K562 (cell line): ENCODE measurements at regions not wholly inside any gene's neighbourhood (a gene's known extent, or its start where the extent isn't known, plus 50 kb on each side); places are given as distances from the start of the nearest gene placed in this dataset.

Source experiments
- ATAC-seq: fragments of 200-7000 bp; cut with Tn5 transposase; 3 replicates; pipeline ENCODE4 v1.9.1; 2020; ENCODE audit warnings: moderate library complexity
- BruUV-seq: library from RNA; stranded (reverse); fragments of 400-500 nt; replicated peaks from 2 replicates; lab custom pipeline; 2021; lab: Mats Ljungman, UMichigan
- CTCF ChIA-PET: fragments of 300-600 bp; formaldehyde crosslinking; extraction: SDS; loops from one replicate; lab custom pipeline; 2021; ENCODE audit warnings: low intra/inter-chr PET ratio; lab: Yijun Ruan, JAX
- POLR2A ChIA-PET: fragments of 300-600, 350-650 bp; sonication (Branson Sonifier 250); formaldehyde crosslinking; extraction: SDS; loops from one replicate; lab custom pipeline; 2021; ENCODE audit warnings: antibody characterized with exemption, inconsistent platforms; lab: Yijun Ruan, JAX
- DNase-seq, 4 experiments: peaks; one replicate each; pipeline versions ENCODE4 v3.0.0 to v3.0.0-alpha.2; 2011 to 2018; ENCODE audit warnings: low spot score in 3 of 4, mixed read lengths in 3 of 4; ENCODE audit errors: extremely low read depth in 1 of 4
- FAIRE-seq: peaks from 2 replicates; lab custom pipeline; 2011; peaks lifted over from hg19 to GRCh38; lab: Jason Lieb, UNC
- H2AFZ ChIP-seq: 2 replicates; pipeline ENCODE4 v1.6.0; 2011; ENCODE audit warnings: low read depth, low read length, control low read depth, inconsistent platforms
- H3K27ac ChIP-seq: fragments of 200-600 bp; 3 replicates; pipeline ENCODE4 v1.8.0; 2011; ENCODE audit warnings: low read depth, mild to moderate bottlenecking, control low read depth, inconsistent platforms, low read length, moderate library complexity, mixed read lengths; ENCODE audit errors: extremely low read depth
- H3K27me3 ChIP-seq, 2 experiments: fragments of 300-600 bp in 1 of 2; 2 replicates in 1 of 2; 3 replicates in 1 of 2; pipeline versions ENCODE4 v1.6.0 to v1.8.0; 2011; ENCODE audit warnings: inconsistent platforms in 2 of 2, low read length in 2 of 2, mild to moderate bottlenecking in 1 of 2, mixed read lengths in 1 of 2, moderate library complexity in 1 of 2; ENCODE audit not compliant: control insufficient read depth in 2 of 2, insufficient read depth in 2 of 2
- H3K36me3 ChIP-seq: fragments of 300-600 bp; 3 replicates; pipeline ENCODE4 v1.8.0; 2011; ENCODE audit warnings: mild to moderate bottlenecking, low read length, inconsistent platforms; ENCODE audit not compliant: control insufficient read depth, insufficient read depth
- H3K4me1 ChIP-seq, 2 experiments: fragments of 200-600 bp in 1 of 2; replicated peaks in 1 of 2; 2 replicates in 1 of 2; 3 replicates in 1 of 2; pipeline versions ENCODE4 v1.5.1 to v1.8.0; 2011; ENCODE audit warnings: inconsistent platforms in 2 of 2, low read length in 2 of 2, mild to moderate bottlenecking in 1 of 2, mixed read lengths in 1 of 2, moderate library complexity in 1 of 2; ENCODE audit not compliant: control insufficient read depth in 2 of 2, insufficient read depth in 2 of 2
- H3K4me2 ChIP-seq: 2 replicates; pipeline ENCODE4 v1.6.1; 2011; ENCODE audit warnings: low read length, control low read depth, inconsistent platforms, mixed read lengths; ENCODE audit not compliant: insufficient read depth
- H3K4me3 ChIP-seq: fragments of 200-600 bp; sonication (generic), shearing (Covaris generic); 2 replicates; pipeline ENCODE4 v1.5.1; 2016; ENCODE audit warnings: control low read depth, inconsistent platforms
- H3K79me2 ChIP-seq: fragments of 200-600 bp; 3 replicates; pipeline ENCODE4 v1.8.0; 2011; ENCODE audit warnings: low read length, inconsistent platforms; ENCODE audit not compliant: control insufficient read depth, insufficient read depth
- H3K9ac ChIP-seq, 2 experiments: 2 replicates each; pipeline versions ENCODE4 v1.6.0 to v1.6.1; 2011; ENCODE audit warnings: low read depth in 2 of 2, low read length in 2 of 2, control low read depth in 1 of 2, inconsistent platforms in 1 of 2, mild to moderate bottlenecking in 1 of 2, mixed read lengths in 1 of 2; ENCODE audit not compliant: insufficient read depth in 1 of 2
- H3K9me1 ChIP-seq: one replicate; pipeline ENCODE4 v1.6.0; 2011; ENCODE audit warnings: inconsistent platforms, mild to moderate bottlenecking, low read length, moderate library complexity; ENCODE audit not compliant: control insufficient read depth, insufficient read depth
- H3K9me3 ChIP-seq: replicated peaks from 2 replicates; pipeline ENCODE4 v1.5.1; 2011; ENCODE audit warnings: low read depth, low read length, inconsistent platforms; ENCODE audit not compliant: control insufficient read depth, insufficient read depth
- H4K20me1 ChIP-seq: replicated peaks from 2 replicates; pipeline ENCODE4 v1.6.1; 2011; ENCODE audit warnings: low read length, inconsistent platforms, mixed read lengths; ENCODE audit not compliant: control insufficient read depth, insufficient read depth
- AFF4 ChIP-seq: sonication (generic); formaldehyde crosslinking; IDR thresholded peaks from 2 replicates; pipeline ENCODE4 v1.8.0; 2023; ENCODE audit warnings: mild to moderate bottlenecking, missing genetic modification reagents
- ZBTB11 ChIP-seq, 3 experiments: fragments of 200-800 bp in 1 of 3; fragments of 250-450 bp in 1 of 3; fragments of 450-650 bp in 1 of 3; sonication (Bioruptor Pico) in 1 of 3; sonication (Bioruptor generic) in 1 of 3; formaldehyde crosslinking in 1 of 3; IDR thresholded peaks; 2 replicates each; pipeline versions ENCODE4 v1.6.1 to v1.8.0; 2016 to 2022; ENCODE audit warnings: mild to moderate bottlenecking in 2 of 3, missing genetic modification characterization in 2 of 3, missing compliant biosample characterization in 1 of 3, moderate library complexity in 1 of 3
- WGBS: fragments of 100-300 bp; shearing (Covaris generic); methylation state at CpG from one replicate; pipeline ENCODE4 v1.1.6; 2016; ENCODE audit warnings: low coverage, mixed read lengths; ENCODE audit not compliant: insufficient coverage; ENCODE audit errors: missing lambda C conversion rate; 5-methylcytosine and 5-hydroxymethylcytosine counted together
- in situ Hi-C: fragments of 300-500 bp; cut with MboI; formaldehyde crosslinking; loops from 4 replicates; pipeline ENCODE4 v1.15.0; 2018; ENCODE audit warnings: inconsistent platforms, mixed read lengths
- intact Hi-C: fragments of 100-400 bp; cut with micrococcal nuclease; formaldehyde crosslinking; loops from 2 replicates; pipeline ENCODE4 v1.14.2; 2022

GRCh38 chr3:62942227-62942626 is 67.0 kb upstream of the CADPS start:
- Histone ChIP-seq H4K20me1 (no peaks in the 10 kb centered on the region), H3K36me3 (no peaks in the 10 kb centered on the region), H3K4me3 (no peak overlapping the region), H3K9me3 (no peaks in the 10 kb centered on the region), H3K4me2 (no peak overlapping the region), H3K27ac (no peak overlapping the region), H3K9me1 (no peaks in the 10 kb centered on the region), H3K27me3 (no peaks in the 10 kb centered on the region), H3K79me2 (no peaks in the 10 kb centered on the region), H2AFZ (no peak overlapping the region), H3K9ac (no peak overlapping the region), H3K4me1 (no peaks in the 10 kb centered on the region)
- no TSS peak for BruUV-seq
- ChIA-PET CTCF (no interaction called here), POLR2A (no interaction called here)
- TF ChIP-seq AFF4 (CRISPR knock-in tag) (no peak), ZBTB11 (CRISPR knock-in tag; IDR thresholded peaks at IDR 0.05) (peak in 1 of 3 experiments; percentile 10; a peak in 1 of 6 replicates)
- DNase-seq (no peak), ATAC-seq (no peak), FAIRE-seq (no peak)
- intact Hi-C loops (no loop called here), in situ Hi-C loops (no loop called here)
- WGBS, result 5% methylated on average over 3 of the region's 3 CpGs
